ENCODE measurements at regions not wholly inside any gene's neighbourhood (a gene's known extent, or its start where the extent isn't known, plus 50 kb on each side); places are given as distances from the start of the nearest gene placed in this dataset.

GRCh38 chr7:152910545-152911225, 151.1 kb downstream of the ACTR3B start:
- no peak for TF ChIP-seq POLR2AphosphoS5 (IDR thresholded peaks at IDR 0.05)
- no peak for TF ChIP-seq POLR2A (IDR thresholded peaks at IDR 0.05)
- TF ChIP-seq, protein P1, sequence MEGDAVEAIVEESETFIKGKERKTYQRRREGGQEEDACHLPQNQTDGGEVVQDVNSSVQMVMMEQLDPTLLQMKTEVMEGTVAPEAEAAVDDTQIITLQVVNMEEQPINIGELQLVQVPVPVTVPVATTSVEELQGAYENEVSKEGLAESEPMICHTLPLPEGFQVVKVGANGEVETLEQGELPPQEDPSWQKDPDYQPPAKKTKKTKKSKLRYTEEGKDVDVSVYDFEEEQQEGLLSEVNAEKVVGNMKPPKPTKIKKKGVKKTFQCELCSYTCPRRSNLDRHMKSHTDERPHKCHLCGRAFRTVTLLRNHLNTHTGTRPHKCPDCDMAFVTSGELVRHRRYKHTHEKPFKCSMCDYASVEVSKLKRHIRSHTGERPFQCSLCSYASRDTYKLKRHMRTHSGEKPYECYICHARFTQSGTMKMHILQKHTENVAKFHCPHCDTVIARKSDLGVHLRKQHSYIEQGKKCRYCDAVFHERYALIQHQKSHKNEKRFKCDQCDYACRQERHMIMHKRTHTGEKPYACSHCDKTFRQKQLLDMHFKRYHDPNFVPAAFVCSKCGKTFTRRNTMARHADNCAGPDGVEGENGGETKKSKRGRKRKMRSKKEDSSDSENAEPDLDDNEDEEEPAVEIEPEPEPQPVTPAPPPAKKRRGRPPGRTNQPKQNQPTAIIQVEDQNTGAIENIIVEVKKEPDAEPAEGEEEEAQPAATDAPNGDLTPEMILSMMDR (IDR thresholded peaks at IDR 0.05 in 8 of 11, conservative IDR thresholded peaks at IDR 0.05 in 3 of 11), result no peak
- DNase-seq, result no peak
- Histone ChIP-seq H3K4me1 (peaks cover 0 to 5% (median 0%) of the 10 kb centered on the region in 6 donors), H3K27me3 (replicated peaks in 1 of 7) (no peaks in the 10 kb centered on the region), H3K27ac (no peak overlapping the region), H3K9me3 (no peaks in the 10 kb centered on the region), H3K4me3 (no peak overlapping the region), H3K36me3 (no peaks in the 10 kb centered on the region)
- WGBS, 5 donors, result 53 to 66% (median 57%) methylated on average over 12 to 17 of the region's 17 CpGs
- intact Hi-C loops (cut with DNase I; ENCODE audit: low total_unique reads), result no loop called here

GRCh38 chr7:152911226-152911560, 151.6 kb downstream of the ACTR3B start:
- Histone ChIP-seq H3K36me3 (no peaks in the 10 kb centered on the region), H3K27ac (no peak overlapping the region), H3K9me3 (no peaks in the 10 kb centered on the region), H3K4me1 (peaks cover 0 to 5% (median 0%) of the 10 kb centered on the region in 6 donors), H3K27me3 (replicated peaks in 1 of 7) (no peaks in the 10 kb centered on the region), H3K4me3 (no peak overlapping the region)
- DNase-seq, result no peak
- TF ChIP-seq POLR2AphosphoS5 (IDR thresholded peaks at IDR 0.05), result no peak
- no peak for TF ChIP-seq POLR2A (IDR thresholded peaks at IDR 0.05)
- TF ChIP-seq, protein P1 (IDR thresholded peaks at IDR 0.05 in 8 of 11, conservative IDR thresholded peaks at IDR 0.05 in 3 of 11), result no peak
- WGBS, 5 donors, result 79 to 91% (median 87%) methylated on average over 4 of the region's 4 CpGs
- intact Hi-C loops (cut with DNase I; ENCODE audit: low total_unique reads), result no loop called here

- no peaks in the 10 kb centered on the region for H3K27me3 ChIP-seq (replicated peaks in 1 of 7)
- no peaks in the 10 kb centered on the region for H3K36me3 ChIP-seq
- H3K27ac ChIP-seq, result no peak overlapping the region
- H3K4me1 ChIP-seq, result peaks cover 0 to 5% (median 0%) of the 10 kb centered on the region in 6 donors
- H3K9me3 ChIP-seq, result no peaks in the 10 kb centered on the region
- intact Hi-C loops (cut with DNase I; ENCODE audit: low total_unique reads), result no loop called here
- WGBS, 5 donors, result 84 to 91% (median 90%) methylated on average over 9 to 11 of the region's 11 CpGs
- no peak for TF ChIP-seq POLR2A (IDR thresholded peaks at IDR 0.05)
- no peak for TF ChIP-seq POLR2AphosphoS5 (IDR thresholded peaks at IDR 0.05)
- TF ChIP-seq, protein P1 (IDR thresholded peaks at IDR 0.05 in 8 of 11, conservative IDR thresholded peaks at IDR 0.05 in 3 of 11), result no peak
- DNase-seq, result no peak
- H3K4me3 ChIP-seq, result no peak overlapping the region
Measured at GRCh38 chr7:152911922-152912321, 152.4 kb downstream of the ACTR3B start.

DNA sequence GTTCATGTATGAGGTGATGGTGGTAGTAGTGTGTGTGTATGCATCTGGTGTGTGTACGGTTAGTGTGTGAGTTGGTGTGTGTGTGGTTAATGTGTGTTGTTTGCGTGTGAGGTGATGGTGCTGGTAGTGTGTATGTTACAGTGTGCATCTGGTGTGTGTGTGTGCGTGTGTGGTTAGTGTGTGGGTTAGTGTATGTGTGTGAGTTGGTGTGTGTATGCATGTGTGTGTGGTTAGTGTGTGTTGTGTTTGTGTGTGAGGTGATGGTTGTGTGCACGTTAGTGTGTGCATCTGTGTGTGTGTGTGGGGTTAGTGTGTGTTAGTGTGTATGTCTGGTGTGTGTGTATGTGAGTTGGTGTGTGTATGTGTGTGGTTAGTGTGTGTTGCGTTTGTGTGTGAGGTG, 153.0 kb downstream of the ACTR3B start:
- Histone ChIP-seq H3K27ac (no peak overlapping the region), H3K4me1 (peaks cover 0 to 5% (median 0%) of the 10 kb centered on the region in 6 donors), H3K36me3 (no peaks in the 10 kb centered on the region), H3K9me3 (peaks cover 0 to 3% (median 0%) of the 10 kb centered on the region in 8 donors), H3K4me3 (no peak overlapping the region), H3K27me3 (replicated peaks in 1 of 7) (no peaks in the 10 kb centered on the region)
- TF ChIP-seq POLR2AphosphoS5 (IDR thresholded peaks at IDR 0.05) (no peak), POLR2A (IDR thresholded peaks at IDR 0.05) (no peak)
- TF ChIP-seq, protein P1 (IDR thresholded peaks at IDR 0.05 in 8 of 11, conservative IDR thresholded peaks at IDR 0.05 in 3 of 11), result no peak
- intact Hi-C loops (cut with DNase I; ENCODE audit: low total_unique reads), result no loop called here
- WGBS, 5 donors, result 88 to 96% (median 93%) methylated on average over 5 of the region's 5 CpGs
- no peak for DNase-seq

All from spleen (tissue), 11 donors.